Osteoblast (primary cell): ENCODE measurements at regions not wholly inside any gene's neighbourhood (a gene's known extent, or its start where the extent isn't known, plus 50 kb on each side); places are given as distances from the start of the nearest gene placed in this dataset.

Experiments used
- DNase-seq: peaks from one replicate; pipeline ENCODE4 v3.0.0; 2011; ENCODE audit warnings: low spot score, mixed read lengths; ENCODE audit not compliant: insufficient read length; ENCODE audit errors: missing footprints
- H2AFZ ChIP-seq: 2 replicates; pipeline ENCODE4 v1.6.0; 2011; ENCODE audit warnings: mild to moderate bottlenecking, low read length
- H3K27ac ChIP-seq: 2 replicates; pipeline ENCODE4 v1.5.1; 2011; ENCODE audit warnings: mild to moderate bottlenecking, low read depth, low read length, moderate library complexity
- H3K27me3 ChIP-seq: 2 replicates; pipeline ENCODE4 v1.6.0; 2012; ENCODE audit warnings: mild to moderate bottlenecking, control low read depth, inconsistent platforms, low read length, moderate library complexity; ENCODE audit not compliant: insufficient read depth
- H3K36me3 ChIP-seq: 2 replicates; pipeline ENCODE4 v1.5.1; 2011; ENCODE audit warnings: mild to moderate bottlenecking, low read length, control low read depth, moderate library complexity; ENCODE audit not compliant: insufficient read depth
- H3K4me1 ChIP-seq: 2 replicates; pipeline ENCODE4 v1.5.1; 2011; ENCODE audit warnings: mild to moderate bottlenecking, low read length, control low read depth, moderate library complexity; ENCODE audit not compliant: insufficient read depth
- H3K4me2 ChIP-seq: 2 replicates; pipeline ENCODE4 v1.6.0; 2011; ENCODE audit warnings: mild to moderate bottlenecking, low read length; ENCODE audit not compliant: insufficient read depth
- H3K4me3 ChIP-seq: fragments of 200-600 bp; sonication (generic); 3 replicates; pipeline ENCODE4 v1.5.1; 2012; ENCODE audit warnings: mild to moderate bottlenecking, low read length, inconsistent platforms; ENCODE audit not compliant: insufficient read depth
- H3K79me2 ChIP-seq: 2 replicates; pipeline ENCODE4 v1.6.0; 2012; ENCODE audit warnings: mild to moderate bottlenecking, low read length, control low read depth, inconsistent platforms; ENCODE audit not compliant: insufficient read depth
- H3K9me3 ChIP-seq: 2 replicates; pipeline ENCODE4 v1.5.1; 2011; ENCODE audit warnings: low read depth, low read length, control low read depth
- H4K20me1 ChIP-seq: 2 replicates; pipeline ENCODE4 v1.6.0; 2012; ENCODE audit warnings: mild to moderate bottlenecking, low read length, control low read depth; ENCODE audit not compliant: insufficient read depth
- TF ChIP-seq, protein P1 (sequence below): IDR thresholded peaks from 2 replicates; pipeline ENCODE4 v1.5.1; 2011; ENCODE audit warnings: mild to moderate bottlenecking, low read depth, low read length, moderate library complexity; ENCODE audit errors: extremely low read depth

- Histone ChIP-seq H3K36me3 (no peaks in the 10 kb centered on the region), H3K4me3 (no peak overlapping the region), H3K27me3 (no peaks in the 10 kb centered on the region), H3K79me2 (no peaks in the 10 kb centered on the region), H3K4me2 (no peak overlapping the region), H3K27ac (no peak overlapping the region), H2AFZ (no peak overlapping the region), H3K9me3 (no peaks in the 10 kb centered on the region), H4K20me1 (no peaks in the 10 kb centered on the region), H3K4me1 (no peaks in the 10 kb centered on the region)
- no peak for DNase-seq
- TF ChIP-seq, protein P1, sequence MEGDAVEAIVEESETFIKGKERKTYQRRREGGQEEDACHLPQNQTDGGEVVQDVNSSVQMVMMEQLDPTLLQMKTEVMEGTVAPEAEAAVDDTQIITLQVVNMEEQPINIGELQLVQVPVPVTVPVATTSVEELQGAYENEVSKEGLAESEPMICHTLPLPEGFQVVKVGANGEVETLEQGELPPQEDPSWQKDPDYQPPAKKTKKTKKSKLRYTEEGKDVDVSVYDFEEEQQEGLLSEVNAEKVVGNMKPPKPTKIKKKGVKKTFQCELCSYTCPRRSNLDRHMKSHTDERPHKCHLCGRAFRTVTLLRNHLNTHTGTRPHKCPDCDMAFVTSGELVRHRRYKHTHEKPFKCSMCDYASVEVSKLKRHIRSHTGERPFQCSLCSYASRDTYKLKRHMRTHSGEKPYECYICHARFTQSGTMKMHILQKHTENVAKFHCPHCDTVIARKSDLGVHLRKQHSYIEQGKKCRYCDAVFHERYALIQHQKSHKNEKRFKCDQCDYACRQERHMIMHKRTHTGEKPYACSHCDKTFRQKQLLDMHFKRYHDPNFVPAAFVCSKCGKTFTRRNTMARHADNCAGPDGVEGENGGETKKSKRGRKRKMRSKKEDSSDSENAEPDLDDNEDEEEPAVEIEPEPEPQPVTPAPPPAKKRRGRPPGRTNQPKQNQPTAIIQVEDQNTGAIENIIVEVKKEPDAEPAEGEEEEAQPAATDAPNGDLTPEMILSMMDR, result no peak
Measured at GRCh38 chr1:104084380-104084779, 334.7 kb downstream of the AMY1C start.

- no peak overlapping the region for H3K27ac ChIP-seq
- no peaks in the 10 kb centered on the region for H3K36me3 ChIP-seq
- no peaks in the 10 kb centered on the region for H3K27me3 ChIP-seq
- no peak overlapping the region for H3K4me2 ChIP-seq
- no peak overlapping the region for H2AFZ ChIP-seq
- no peaks in the 10 kb centered on the region for H3K9me3 ChIP-seq
- no peaks in the 10 kb centered on the region for H3K4me1 ChIP-seq
- TF ChIP-seq, protein P1, result no peak
- no peaks in the 10 kb centered on the region for H4K20me1 ChIP-seq
- no peak overlapping the region for H3K4me3 ChIP-seq
- DNase-seq, result no peak
- H3K79me2 ChIP-seq, result no peaks in the 10 kb centered on the region
Measured at GRCh38 chr1:104092698-104093097, 343.0 kb downstream of the AMY1C start.

DNA sequence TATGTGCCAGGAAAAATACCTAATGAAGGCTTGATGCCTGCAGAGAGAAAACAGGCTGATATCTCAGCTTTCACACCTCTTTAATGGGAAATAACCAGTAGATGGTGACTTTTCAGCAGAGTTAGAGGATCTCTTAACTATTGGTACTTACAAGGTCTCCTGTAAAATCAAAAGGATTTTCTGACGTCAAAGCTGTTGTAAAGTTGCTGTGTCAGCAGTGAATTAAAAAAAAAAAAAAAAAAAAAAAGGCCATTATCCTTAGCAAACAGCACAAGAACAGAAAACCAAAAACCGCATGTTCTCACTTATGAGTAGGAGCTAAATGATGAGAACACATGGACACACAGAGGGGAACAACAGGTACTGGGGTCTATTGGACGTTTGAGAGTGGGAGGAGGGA lies 349.1 kb downstream of the AMY1C start:
- no peak overlapping the region for H3K27ac ChIP-seq
- H3K79me2 ChIP-seq, result no peaks in the 10 kb centered on the region
- no peaks in the 10 kb centered on the region for H3K36me3 ChIP-seq
- no peaks in the 10 kb centered on the region for H3K4me1 ChIP-seq
- H4K20me1 ChIP-seq, result no peaks in the 10 kb centered on the region
- H2AFZ ChIP-seq, result no peak overlapping the region
- TF ChIP-seq, protein P1, result no peak
- no peak for DNase-seq
- H3K4me2 ChIP-seq, result no peak overlapping the region
- no peaks in the 10 kb centered on the region for H3K27me3 ChIP-seq
- no peak overlapping the region for H3K4me3 ChIP-seq
- no peaks in the 10 kb centered on the region for H3K9me3 ChIP-seq

GRCh38 chr1:104100115-104100514 lies 350.4 kb downstream of the AMY1C start:
- Histone ChIP-seq H3K4me2 (no peak overlapping the region), H3K9me3 (no peaks in the 10 kb centered on the region), H3K27me3 (no peaks in the 10 kb centered on the region), H3K36me3 (no peaks in the 10 kb centered on the region), H3K4me1 (no peaks in the 10 kb centered on the region), H2AFZ (no peak overlapping the region), H3K79me2 (no peaks in the 10 kb centered on the region), H3K4me3 (no peak overlapping the region), H3K27ac (no peak overlapping the region), H4K20me1 (no peaks in the 10 kb centered on the region)
- TF ChIP-seq, protein P1, result no peak
- DNase-seq, result no peak
